HS-5 (cell line): ENCODE measurements at regions not wholly inside any gene's neighbourhood (a gene's known extent, or its start where the extent isn't known, plus 50 kb on each side); places are given as distances from the start of the nearest gene placed in this dataset.
"Not testable (repeated sequence)": the region's sequence is repeated elsewhere in the genome, so short reads cannot be mapped to it uniquely, and the experiment has no call there.

Source experiments
- DNase-seq: peaks from one replicate; pipeline ENCODE4 v3.0.0-alpha.2; 2012; ENCODE audit warnings: low read depth

- DNase-seq: no peak
Measured at GRCh38 chr6:3900744-3901336, 51.7 kb downstream of the FAM50B start.

- no peak for DNase-seq
Measured at GRCh38 chr6:3902871-3903648, 53.9 kb downstream of the FAM50B start.

GRCh38 chr6:3904518-3904917 lies 55.3 kb downstream of the FAM50B start:
- DNase-seq: no peak

GRCh38 chr6:3905945-3906845 lies 57.0 kb downstream of the FAM50B start:
- no peak for DNase-seq

- DNase-seq: no peak
Measured at GRCh38 chr6:3906846-3907151, 57.6 kb downstream of the FAM50B start.

- DNase-seq: no peak
Measured at GRCh38 chr6:3908223-3908622, 59.0 kb downstream of the FAM50B start.

GRCh38 chr6:3908961-3909360 lies 59.8 kb downstream of the FAM50B start:
- no peak for DNase-seq

- no peak for DNase-seq
Measured at GRCh38 chr6:3910106-3910663, 61.0 kb downstream of the FAM50B start.

GRCh38 chr6:3911130-3911529 lies 62.0 kb downstream of the FAM50B start:
- no peak for DNase-seq

- peak; percentile 78 for DNase-seq
Measured at GRCh38 chr6:3911614-3912336, 62.6 kb downstream of the FAM50B start.

- DNase-seq: peak; percentile 10
Measured at GRCh38 chr6:3912361-3913076, 63.3 kb downstream of the FAM50B start.

- peak; percentile 98 for DNase-seq
Measured at GRCh38 chr6:3913077-3913957, 64.1 kb downstream of the FAM50B start.

GRCh38 chr6:3913958-3914337 lies 64.8 kb downstream of the FAM50B start:
- no peak for DNase-seq

- DNase-seq: no peak
Measured at GRCh38 chr6:3915076-3915791, 66.1 kb downstream of the FAM50B start.

GRCh38 chr6:3916211-3916610 lies 67.0 kb downstream of the FAM50B start:
- no peak for DNase-seq

- DNase-seq: not testable (repeated sequence)
Measured at GRCh38 chr6:3916749-3917148, 67.6 kb downstream of the FAM50B start.

GRCh38 chr6:3918469-3918868 lies 69.3 kb downstream of the FAM50B start:
- no peak for DNase-seq

GRCh38 chr6:3919130-3919628 lies 70.0 kb downstream of the FAM50B start:
- peak; percentile 93 for DNase-seq

- no peak for DNase-seq
Measured at GRCh38 chr6:3919849-3920248, 70.7 kb downstream of the FAM50B start.
